SU-DHL-6 (cell line): ENCODE measurements at regions not wholly inside any gene's neighbourhood (a gene's known extent, or its start where the extent isn't known, plus 50 kb on each side); places are given as distances from the start of the nearest gene placed in this dataset.

Source experiments
- CTCF ChIP-seq: fragments of 200-600 bp; sonication (generic); IDR thresholded peaks from one replicate; pipeline ENCODE4 v1.5.1; 2017; ENCODE audit warnings: antibody characterized with exemption, mild to moderate bottlenecking, low read length, moderate library complexity; ENCODE audit not compliant: insufficient read depth, poor library complexity, severe bottlenecking
- EZH2phosphoT487 ChIP-seq: fragments of 200-600 bp; sonication (generic), shearing (Covaris generic); conservative IDR thresholded peaks from 2 replicates; pipeline ENCODE4 v1.6.1; 2018; ENCODE audit warnings: mild to moderate bottlenecking, antibody characterized with exemption, low read length, moderate library complexity, mixed read lengths

GRCh38 chr10:36573246-36573645 is 552.2 kb upstream of the ANKRD30A start:
- TF ChIP-seq CTCF (no peak), EZH2phosphoT487 (no peak)
